Suprapubic skin (tissue), 4 donors: ENCODE measurements at regions not wholly inside any gene's neighbourhood (a gene's known extent, or its start where the extent isn't known, plus 50 kb on each side); places are given as distances from the start of the nearest gene placed in this dataset.

ENCODE experiments used
- EP300 ChIP-seq: sonication (generic); formaldehyde crosslinking; IDR thresholded peaks from one replicate; pipeline ENCODE4 v1.6.1; 2017; ENCODE audit warnings: antibody characterized with exemption
- POLR2A ChIP-seq, 2 donors: fragments of 450-650 bp; IDR thresholded peaks; one replicate each; pipeline ENCODE4 v1.6.1; 2017; ENCODE audit warnings: antibody characterized with exemption in 2 of 2, mild to moderate bottlenecking in 2 of 2, moderate library complexity in 2 of 2
- POLR2AphosphoS5 ChIP-seq, 3 donors: sonication (generic); formaldehyde crosslinking; IDR thresholded peaks; one replicate each; pipeline ENCODE4 v1.6.1; 2017; ENCODE audit warnings: antibody characterized with exemption in 3 of 3
- TF ChIP-seq, protein P1 (sequence below), 2 donors: fragments of 200-600 bp in 1 of 2; fragments of 450-650 bp in 1 of 2; sonication (generic) in 1 of 2; IDR thresholded peaks; one replicate each; pipeline ENCODE4 v1.5.1; 2016 to 2019; ENCODE audit warnings: antibody characterized with exemption in 2 of 2, mild to moderate bottlenecking in 1 of 2, moderate library complexity in 1 of 2

DNA sequence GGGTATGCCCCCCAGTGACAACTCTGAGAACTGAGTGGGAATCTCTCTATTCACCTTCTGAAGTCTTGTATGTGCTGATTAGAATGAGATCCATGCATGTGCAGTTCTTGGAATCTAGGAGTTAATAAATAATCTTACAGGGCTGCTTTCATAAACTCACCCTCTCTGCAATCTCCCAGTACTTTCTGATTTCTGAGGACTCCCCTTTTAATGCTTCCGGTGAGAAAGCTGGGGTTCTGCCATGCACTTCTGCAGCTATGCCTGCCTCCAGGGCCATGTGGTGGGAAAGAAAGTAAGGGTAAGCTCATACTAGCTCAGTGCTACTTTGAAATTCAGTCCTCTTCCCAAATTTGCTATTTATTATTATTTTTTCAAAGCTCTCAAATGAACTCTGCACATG is 432.9 kb downstream of the MTX2 start:
- TF ChIP-seq, protein P1, sequence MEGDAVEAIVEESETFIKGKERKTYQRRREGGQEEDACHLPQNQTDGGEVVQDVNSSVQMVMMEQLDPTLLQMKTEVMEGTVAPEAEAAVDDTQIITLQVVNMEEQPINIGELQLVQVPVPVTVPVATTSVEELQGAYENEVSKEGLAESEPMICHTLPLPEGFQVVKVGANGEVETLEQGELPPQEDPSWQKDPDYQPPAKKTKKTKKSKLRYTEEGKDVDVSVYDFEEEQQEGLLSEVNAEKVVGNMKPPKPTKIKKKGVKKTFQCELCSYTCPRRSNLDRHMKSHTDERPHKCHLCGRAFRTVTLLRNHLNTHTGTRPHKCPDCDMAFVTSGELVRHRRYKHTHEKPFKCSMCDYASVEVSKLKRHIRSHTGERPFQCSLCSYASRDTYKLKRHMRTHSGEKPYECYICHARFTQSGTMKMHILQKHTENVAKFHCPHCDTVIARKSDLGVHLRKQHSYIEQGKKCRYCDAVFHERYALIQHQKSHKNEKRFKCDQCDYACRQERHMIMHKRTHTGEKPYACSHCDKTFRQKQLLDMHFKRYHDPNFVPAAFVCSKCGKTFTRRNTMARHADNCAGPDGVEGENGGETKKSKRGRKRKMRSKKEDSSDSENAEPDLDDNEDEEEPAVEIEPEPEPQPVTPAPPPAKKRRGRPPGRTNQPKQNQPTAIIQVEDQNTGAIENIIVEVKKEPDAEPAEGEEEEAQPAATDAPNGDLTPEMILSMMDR (IDR thresholded peaks at IDR 0.05): no peak
- no peak for TF ChIP-seq POLR2A (IDR thresholded peaks at IDR 0.05)
- TF ChIP-seq POLR2AphosphoS5 (IDR thresholded peaks at IDR 0.05): no peak
- TF ChIP-seq EP300: no peak
